Neural crest cell (in vitro differentiated cells): ENCODE measurements at regions not wholly inside any gene's neighbourhood (a gene's known extent, or its start where the extent isn't known, plus 50 kb on each side); places are given as distances from the start of the nearest gene placed in this dataset.

Source experiments
- DNase-seq: peaks from one replicate; pipeline ENCODE4 v3.0.0; 2021; ENCODE audit warnings: low read depth, mixed read lengths, low spot score
- H3K27ac Mint-ChIP-seq: one replicate; pipeline ENCODE4 v1.8.0; 2021; ENCODE audit warnings: mild to moderate bottlenecking, mixed read lengths; ENCODE audit not compliant: unreplicated experiment
- H3K27me3 Mint-ChIP-seq: 2 replicates; pipeline ENCODE4 v1.8.0; 2021; ENCODE audit warnings: low read depth, mild to moderate bottlenecking, mixed read lengths
- H3K36me3 Mint-ChIP-seq: 2 replicates; pipeline ENCODE4 v1.8.0; 2021; ENCODE audit warnings: low read depth, mild to moderate bottlenecking, mixed read lengths
- H3K4me1 Mint-ChIP-seq: 2 replicates; pipeline ENCODE4 v1.8.0; 2021; ENCODE audit warnings: mixed read lengths
- H3K4me3 Mint-ChIP-seq: one replicate; pipeline ENCODE4 v1.8.0; 2021; ENCODE audit warnings: mild to moderate bottlenecking, mixed read lengths
- H3K9me3 Mint-ChIP-seq: 2 replicates; pipeline ENCODE4 v1.8.0; 2021; ENCODE audit warnings: mixed read lengths
- CTCF ChIP-seq: fragments of 200-600 bp; sonication (generic); conservative IDR thresholded peaks from 2 replicates; pipeline ENCODE4 v1.5.0; 2021; ENCODE audit warnings: antibody characterized with exemption, mild to moderate bottlenecking

GRCh38 chr11:15858881-15859280, 497.5 kb downstream of the SOX6 start:
- no peak for DNase-seq
- Mint-ChIP-seq H3K36me3 (no peaks in the 10 kb centered on the region), H3K4me3 (no peak overlapping the region), H3K4me1 (peaks cover 10% of the 10 kb centered on the region), H3K9me3 (no peaks in the 10 kb centered on the region), H3K27ac (no peak overlapping the region), H3K27me3 (peaks cover 13% of the 10 kb centered on the region)
- TF ChIP-seq CTCF, result no peak

- H3K27me3 Mint-ChIP-seq, result peaks cover 11% of the 10 kb centered on the region
- H3K4me3 Mint-ChIP-seq, result no peak overlapping the region
- DNase-seq, result no peak
- H3K36me3 Mint-ChIP-seq, result no peaks in the 10 kb centered on the region
- no peak overlapping the region for H3K27ac Mint-ChIP-seq
- TF ChIP-seq CTCF, result no peak
- no peaks in the 10 kb centered on the region for H3K9me3 Mint-ChIP-seq
- peaks cover 15% of the 10 kb centered on the region for H3K4me1 Mint-ChIP-seq
Measured at GRCh38 chr11:15859411-15859810, 496.9 kb downstream of the SOX6 start.

DNA sequence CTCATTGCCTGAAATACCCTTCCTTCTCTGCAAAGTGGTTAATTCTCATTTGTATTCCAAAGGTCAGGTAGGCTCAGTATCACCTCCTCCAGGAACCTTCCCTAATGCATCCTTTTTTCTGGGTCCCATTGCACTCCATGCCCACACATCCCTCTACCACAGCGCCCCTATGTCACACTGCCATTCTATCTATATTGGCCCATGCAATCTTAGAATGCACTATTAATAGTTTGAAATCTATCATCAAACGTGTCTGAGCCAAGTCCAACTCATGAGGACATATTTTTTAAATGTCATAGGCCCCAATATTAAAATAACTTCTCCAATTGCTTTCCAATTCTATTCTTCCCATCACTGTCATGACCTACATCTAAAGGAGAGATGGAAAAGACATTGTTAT, 495.1 kb downstream of the SOX6 start:
- Mint-ChIP-seq H3K4me1 (peaks cover 25% of the 10 kb centered on the region), H3K4me3 (no peak overlapping the region), H3K36me3 (no peaks in the 10 kb centered on the region), H3K27me3 (peaks cover 11% of the 10 kb centered on the region), H3K9me3 (no peaks in the 10 kb centered on the region), H3K27ac (no peak overlapping the region)
- DNase-seq, result no peak
- no peak for TF ChIP-seq CTCF

DNA sequence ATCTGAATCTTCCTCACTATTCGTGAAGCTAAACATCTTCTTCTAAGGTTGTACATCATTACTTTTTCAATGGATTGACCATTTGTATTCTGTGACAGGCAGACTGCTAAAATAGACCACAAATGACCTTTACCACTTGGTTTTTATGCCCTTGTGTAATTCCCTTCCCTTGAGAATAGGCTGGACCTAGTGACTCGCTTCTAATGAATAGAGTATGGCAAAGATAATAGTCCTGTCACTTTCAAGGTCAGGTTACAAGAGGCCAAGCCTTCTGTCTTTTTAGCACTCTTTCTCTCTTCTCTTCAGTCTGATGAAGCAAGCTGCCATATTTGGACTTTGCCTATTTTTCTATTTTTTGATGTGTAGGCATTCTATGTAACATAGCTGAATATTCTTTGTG, 492.9 kb downstream of the SOX6 start:
- Mint-ChIP-seq H3K9me3 (peaks cover 6% of the 10 kb centered on the region), H3K4me1 (peaks cover 25% of the 10 kb centered on the region), H3K4me3 (no peak overlapping the region), H3K27me3 (peaks cover 11% of the 10 kb centered on the region), H3K36me3 (no peaks in the 10 kb centered on the region), H3K27ac (no peak overlapping the region)
- no peak for DNase-seq
- no peak for TF ChIP-seq CTCF

DNA sequence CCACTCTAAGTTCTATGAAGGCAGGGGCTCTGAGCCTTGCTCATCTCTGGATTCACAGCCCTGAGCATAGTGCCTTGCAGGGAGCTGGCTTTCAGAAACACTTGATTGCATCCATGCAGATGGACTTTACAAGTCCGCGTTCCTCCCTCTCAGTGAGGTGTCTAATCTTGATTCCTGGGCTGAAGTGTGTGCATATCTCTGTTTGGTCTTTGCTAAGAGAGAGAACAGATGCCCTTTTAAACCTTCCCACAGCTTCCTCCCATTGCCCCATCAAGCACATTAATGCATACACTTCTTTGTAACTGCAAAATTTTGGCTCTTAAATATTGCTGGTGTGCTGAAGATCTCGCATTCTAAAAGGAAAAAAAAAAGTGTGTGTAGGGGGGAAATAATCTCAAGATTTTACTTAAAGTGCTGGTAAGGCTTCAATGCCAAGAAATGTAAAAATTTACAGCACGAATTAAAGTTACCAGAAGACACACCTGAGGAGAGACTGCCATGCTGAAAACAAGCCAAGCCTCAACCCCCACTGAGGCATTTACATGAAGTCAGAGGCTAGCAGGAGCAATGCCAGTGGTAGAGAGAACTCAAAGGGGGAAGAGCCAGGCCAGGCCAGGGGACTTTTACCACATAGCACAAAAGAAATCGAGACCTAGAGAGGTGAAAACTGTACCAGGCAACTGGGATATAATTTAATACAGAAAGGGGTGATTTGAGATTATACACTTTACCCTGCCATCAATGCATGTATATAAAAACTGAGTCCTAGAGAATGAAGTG, 492.1 kb downstream of the SOX6 start:
- H3K9me3 Mint-ChIP-seq, result peaks cover 6% of the 10 kb centered on the region
- peaks cover 7% of the 10 kb centered on the region for H3K27me3 Mint-ChIP-seq
- H3K27ac Mint-ChIP-seq, result no peak overlapping the region
- no peak for TF ChIP-seq CTCF
- no peak overlapping the region for H3K4me3 Mint-ChIP-seq
- no peaks in the 10 kb centered on the region for H3K36me3 Mint-ChIP-seq
- peaks cover 25% of the 10 kb centered on the region for H3K4me1 Mint-ChIP-seq
- no peak for DNase-seq
